ENCODE measurements at regions not wholly inside any gene's neighbourhood (a gene's known extent, or its start where the extent isn't known, plus 50 kb on each side); places are given as distances from the start of the nearest gene placed in this dataset.
"Not testable (repeated sequence)": the region's sequence is repeated elsewhere in the genome, so short reads cannot be mapped to it uniquely, and the experiment has no call there.

DNA sequence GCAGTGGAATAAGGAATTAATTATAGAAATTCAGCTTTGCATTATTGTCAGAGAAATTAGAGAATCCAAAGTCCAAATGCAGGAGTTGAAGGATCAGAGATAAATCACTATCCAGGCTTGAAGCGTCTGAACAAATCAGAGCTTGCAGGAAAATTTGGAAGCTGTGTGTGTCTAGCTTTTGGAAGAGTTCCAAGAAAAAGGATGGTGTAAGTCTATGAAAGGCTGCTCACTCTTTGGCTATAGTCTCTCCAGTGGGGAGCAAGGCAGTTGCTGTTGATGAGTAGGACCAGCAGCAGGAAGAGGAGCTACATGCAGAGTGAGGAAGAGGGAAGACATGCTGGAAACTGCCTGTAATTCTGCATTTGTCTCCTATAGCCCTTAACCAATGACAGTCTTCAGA, 464.3 kb upstream of the GRM7 start:
- Mint-ChIP-seq H3K27me3 (ENCODE audit: unreplicated experiment) (no peaks in the 10 kb centered on the region), H3K9me3 (ENCODE audit: unreplicated experiment) (peaks cover 22% of the 10 kb centered on the region), H3K4me1 (ENCODE audit: unreplicated experiment) (no peaks in the 10 kb centered on the region), H3K4me3 (ENCODE audit: unreplicated experiment) (no peak overlapping the region), H3K27ac (ENCODE audit: unreplicated experiment) (no peak overlapping the region), H3K36me3 (ENCODE audit: unreplicated experiment) (no peaks in the 10 kb centered on the region)
- no peak for DNase-seq (ENCODE audit: extremely low spot score, unreplicated experiment)
- TF ChIP-seq, protein P1, sequence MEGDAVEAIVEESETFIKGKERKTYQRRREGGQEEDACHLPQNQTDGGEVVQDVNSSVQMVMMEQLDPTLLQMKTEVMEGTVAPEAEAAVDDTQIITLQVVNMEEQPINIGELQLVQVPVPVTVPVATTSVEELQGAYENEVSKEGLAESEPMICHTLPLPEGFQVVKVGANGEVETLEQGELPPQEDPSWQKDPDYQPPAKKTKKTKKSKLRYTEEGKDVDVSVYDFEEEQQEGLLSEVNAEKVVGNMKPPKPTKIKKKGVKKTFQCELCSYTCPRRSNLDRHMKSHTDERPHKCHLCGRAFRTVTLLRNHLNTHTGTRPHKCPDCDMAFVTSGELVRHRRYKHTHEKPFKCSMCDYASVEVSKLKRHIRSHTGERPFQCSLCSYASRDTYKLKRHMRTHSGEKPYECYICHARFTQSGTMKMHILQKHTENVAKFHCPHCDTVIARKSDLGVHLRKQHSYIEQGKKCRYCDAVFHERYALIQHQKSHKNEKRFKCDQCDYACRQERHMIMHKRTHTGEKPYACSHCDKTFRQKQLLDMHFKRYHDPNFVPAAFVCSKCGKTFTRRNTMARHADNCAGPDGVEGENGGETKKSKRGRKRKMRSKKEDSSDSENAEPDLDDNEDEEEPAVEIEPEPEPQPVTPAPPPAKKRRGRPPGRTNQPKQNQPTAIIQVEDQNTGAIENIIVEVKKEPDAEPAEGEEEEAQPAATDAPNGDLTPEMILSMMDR (IDR thresholded peaks at IDR 0.05): no peak

DNA sequence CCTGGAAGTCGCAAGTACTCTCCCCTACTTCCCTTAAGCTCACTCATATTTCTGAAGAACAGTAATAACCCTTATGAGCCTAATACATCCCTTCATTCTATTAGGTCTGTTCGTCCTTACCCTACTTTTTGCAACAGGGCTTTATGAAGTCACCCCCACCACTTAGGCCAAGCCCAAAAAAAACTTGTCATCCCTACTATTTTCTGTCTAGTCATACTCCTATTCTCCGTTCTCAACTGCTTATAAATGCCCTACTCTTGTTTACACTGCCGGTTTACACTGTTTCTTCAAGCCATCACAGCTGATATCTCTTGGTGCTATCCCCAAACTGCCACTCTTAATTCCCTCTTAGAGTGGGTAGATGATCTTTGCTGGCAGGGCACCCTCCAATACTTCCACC, 458.2 kb upstream of the GRM7 start:
- not testable (repeated sequence) for H3K36me3 Mint-ChIP-seq (ENCODE audit: unreplicated experiment)

DNA sequence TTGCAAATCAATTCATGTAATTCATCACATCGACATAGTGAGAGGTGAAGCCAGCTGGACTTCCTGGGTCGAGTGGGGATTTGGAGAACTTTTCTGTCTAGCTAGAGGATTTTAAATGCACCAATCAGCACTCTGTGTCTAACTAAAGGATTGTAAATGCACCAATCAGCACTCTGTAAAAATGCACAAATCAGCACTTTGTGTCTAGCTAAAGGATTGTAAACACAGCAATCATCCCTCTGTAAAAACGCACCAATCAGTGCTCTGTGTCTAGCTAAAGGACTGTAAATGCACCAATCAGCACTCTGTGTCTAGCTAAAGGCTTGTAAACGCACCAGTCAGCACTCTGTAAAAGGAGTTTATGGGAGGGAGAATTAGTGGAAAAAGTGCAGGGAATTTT, 454.0 kb upstream of the GRM7 start:
- not testable (repeated sequence) for H3K27me3 Mint-ChIP-seq (ENCODE audit: unreplicated experiment); H3K4me1 Mint-ChIP-seq (ENCODE audit: unreplicated experiment); DNase-seq (ENCODE audit: extremely low spot score, unreplicated experiment); H3K36me3 Mint-ChIP-seq (ENCODE audit: unreplicated experiment); H3K4me3 Mint-ChIP-seq (ENCODE audit: unreplicated experiment); H3K27ac Mint-ChIP-seq (ENCODE audit: unreplicated experiment)
- H3K9me3 Mint-ChIP-seq (ENCODE audit: unreplicated experiment): peaks cover 28% of the 10 kb centered on the region

More for the DNA sequence above, 458.2 kb upstream of the GRM7 start:
- peaks cover 27% of the 10 kb centered on the region for H3K9me3 Mint-ChIP-seq (ENCODE audit: unreplicated experiment)
- not testable (repeated sequence) for H3K27ac Mint-ChIP-seq (ENCODE audit: unreplicated experiment); H3K4me1 Mint-ChIP-seq (ENCODE audit: unreplicated experiment); H3K4me3 Mint-ChIP-seq (ENCODE audit: unreplicated experiment); DNase-seq (ENCODE audit: extremely low spot score, unreplicated experiment); H3K27me3 Mint-ChIP-seq (ENCODE audit: unreplicated experiment)

DNA sequence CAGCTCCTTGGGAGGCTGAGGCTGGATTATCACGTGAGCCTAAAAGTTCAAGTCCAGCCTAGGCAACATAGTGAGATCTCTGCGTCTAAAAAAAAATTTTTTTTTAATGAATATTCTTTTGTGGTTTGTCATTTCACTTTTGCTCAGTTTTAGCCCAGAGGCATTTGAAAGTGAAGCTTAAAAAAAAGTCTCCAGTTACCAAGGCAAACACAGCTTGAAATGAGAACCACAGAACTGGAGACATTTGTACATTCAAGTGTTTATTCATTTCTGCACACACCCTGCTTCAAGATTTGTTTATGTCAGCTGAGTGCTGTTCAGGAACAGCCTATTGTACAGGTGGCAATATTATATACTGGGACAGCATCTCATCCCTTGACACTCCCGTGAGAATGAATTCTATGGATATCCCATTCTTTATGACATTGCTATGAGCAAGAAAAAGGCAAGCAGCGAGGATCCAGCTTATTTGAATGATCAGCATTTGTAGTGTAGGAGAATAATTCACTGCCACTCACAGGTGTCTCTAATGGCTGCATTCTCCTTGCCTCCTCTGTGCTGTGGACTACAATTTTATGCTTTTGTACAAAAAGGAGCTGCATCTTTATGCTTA, 444.8 kb upstream of the GRM7 start:
- Mint-ChIP-seq H3K27me3 (ENCODE audit: unreplicated experiment) (no peaks in the 10 kb centered on the region), H3K4me3 (ENCODE audit: unreplicated experiment) (no peak overlapping the region), H3K36me3 (ENCODE audit: unreplicated experiment) (no peaks in the 10 kb centered on the region), H3K27ac (ENCODE audit: unreplicated experiment) (no peak overlapping the region), H3K9me3 (ENCODE audit: unreplicated experiment) (peaks cover 41% of the 10 kb centered on the region), H3K4me1 (ENCODE audit: unreplicated experiment) (no peaks in the 10 kb centered on the region)
- TF ChIP-seq, protein P1 (IDR thresholded peaks at IDR 0.05): no peak
- no peak for DNase-seq (ENCODE audit: extremely low spot score, unreplicated experiment)

DNA sequence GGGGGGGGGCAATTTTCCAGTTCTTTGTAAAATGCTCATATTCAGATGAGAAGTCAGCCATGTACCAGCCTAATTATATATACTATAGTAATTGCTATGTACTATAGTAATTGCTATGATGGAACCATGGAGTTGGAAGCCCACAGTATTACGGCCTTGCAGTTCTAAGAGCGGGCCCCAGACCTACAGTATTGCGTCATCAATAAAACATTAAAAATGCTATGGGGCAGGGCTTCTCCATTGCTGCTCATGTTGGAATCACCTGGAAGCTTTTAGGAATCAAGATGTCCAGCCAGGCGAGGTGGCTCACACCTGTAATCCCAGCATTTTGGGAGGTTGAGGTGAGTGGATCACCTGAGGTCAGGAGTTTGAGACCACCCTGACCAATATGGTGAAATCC, 443.7 kb upstream of the GRM7 start:
- TF ChIP-seq, protein P1 (IDR thresholded peaks at IDR 0.05): no peak
- H3K27me3 Mint-ChIP-seq (ENCODE audit: unreplicated experiment): no peaks in the 10 kb centered on the region
- H3K9me3 Mint-ChIP-seq (ENCODE audit: unreplicated experiment): peaks cover 48% of the 10 kb centered on the region
- no peak overlapping the region for H3K27ac Mint-ChIP-seq (ENCODE audit: unreplicated experiment)
- no peaks in the 10 kb centered on the region for H3K4me1 Mint-ChIP-seq (ENCODE audit: unreplicated experiment)
- H3K36me3 Mint-ChIP-seq (ENCODE audit: unreplicated experiment): no peaks in the 10 kb centered on the region
- DNase-seq (ENCODE audit: extremely low spot score, unreplicated experiment): no peak
- H3K4me3 Mint-ChIP-seq (ENCODE audit: unreplicated experiment): no peak overlapping the region

DNA sequence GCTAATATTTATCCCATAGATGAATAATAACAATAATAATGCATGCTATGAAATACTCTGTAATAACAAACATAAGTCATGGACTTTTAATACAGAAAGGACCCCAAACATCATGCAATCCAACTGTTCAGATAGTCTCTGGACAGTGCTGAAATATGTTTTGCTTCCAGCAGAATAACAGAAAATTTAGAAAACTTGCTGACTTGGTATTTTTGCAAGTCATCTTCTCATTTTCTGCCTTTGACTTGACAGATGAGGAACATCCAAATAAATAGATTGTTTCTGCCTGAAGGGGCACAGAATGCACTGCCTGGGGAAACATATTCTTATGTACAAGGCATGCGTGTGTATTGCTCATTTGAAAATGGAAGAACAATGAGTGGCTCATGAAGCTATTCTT, 442.4 kb upstream of the GRM7 start:
- Mint-ChIP-seq H3K9me3 (ENCODE audit: unreplicated experiment) (peaks cover 49% of the 10 kb centered on the region), H3K4me3 (ENCODE audit: unreplicated experiment) (no peak overlapping the region), H3K27ac (ENCODE audit: unreplicated experiment) (no peak overlapping the region), H3K36me3 (ENCODE audit: unreplicated experiment) (no peaks in the 10 kb centered on the region), H3K4me1 (ENCODE audit: unreplicated experiment) (no peaks in the 10 kb centered on the region), H3K27me3 (ENCODE audit: unreplicated experiment) (no peaks in the 10 kb centered on the region)
- no peak for DNase-seq (ENCODE audit: extremely low spot score, unreplicated experiment)
- TF ChIP-seq, protein P1 (IDR thresholded peaks at IDR 0.05): no peak

Measured in osteocyte (in vitro differentiated cells).